Ureter (tissue), 1 donor: ENCODE measurements at regions not wholly inside any gene's neighbourhood (a gene's known extent, or its start where the extent isn't known, plus 50 kb on each side); places are given as distances from the start of the nearest gene placed in this dataset.
"Not testable (repeated sequence)": the region's sequence is repeated elsewhere in the genome, so short reads cannot be mapped to it uniquely, and the experiment has no call there.

Experiments used
- DNase-seq: peaks from one replicate; pipeline ENCODE4 v3.0.0-alpha.2; 2020; ENCODE audit warnings: low spot score
- donor health status: DM: yes; HTN: yes; CAD: no.

DNA sequence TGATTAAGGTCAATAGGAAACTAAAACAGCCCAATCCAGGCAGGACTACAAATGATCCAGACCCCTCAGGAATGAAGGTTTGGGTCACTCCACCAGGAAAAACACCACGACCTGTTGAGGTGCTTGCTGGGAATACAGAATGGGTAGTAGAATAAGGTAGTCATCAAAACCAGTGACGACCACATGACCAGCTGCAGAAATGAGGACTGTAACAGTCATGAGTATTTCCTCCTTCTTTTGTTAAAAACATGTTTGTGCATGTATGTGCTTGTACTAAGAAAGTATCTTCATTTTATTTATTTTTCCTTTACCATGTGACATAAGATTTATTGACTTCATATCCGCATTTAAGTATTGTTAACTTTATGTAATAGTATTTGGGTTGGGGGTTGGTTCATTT, 603.5 kb upstream of the NR3C2 start:
- no peak for DNase-seq

DNA sequence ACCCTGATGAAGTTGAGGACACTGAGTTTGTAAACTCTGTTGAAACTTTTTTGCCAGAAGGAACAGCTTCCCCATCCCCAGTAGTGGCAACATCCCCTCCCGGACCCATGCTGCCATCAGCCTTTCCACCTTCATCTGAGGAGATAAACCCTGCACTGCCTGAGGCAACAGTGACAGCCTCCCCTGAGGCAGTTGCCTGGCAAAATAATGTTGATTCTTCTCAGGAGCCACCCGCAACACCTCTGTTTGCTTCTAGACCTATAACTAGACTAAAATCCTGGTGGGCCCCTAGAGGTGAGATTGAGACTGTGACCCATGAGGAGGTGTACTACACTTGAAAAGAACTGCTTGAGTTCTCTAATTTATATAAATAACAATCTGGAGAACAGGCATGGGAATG, 597.6 kb upstream of the NR3C2 start:
- DNase-seq: not testable (repeated sequence)

DNA sequence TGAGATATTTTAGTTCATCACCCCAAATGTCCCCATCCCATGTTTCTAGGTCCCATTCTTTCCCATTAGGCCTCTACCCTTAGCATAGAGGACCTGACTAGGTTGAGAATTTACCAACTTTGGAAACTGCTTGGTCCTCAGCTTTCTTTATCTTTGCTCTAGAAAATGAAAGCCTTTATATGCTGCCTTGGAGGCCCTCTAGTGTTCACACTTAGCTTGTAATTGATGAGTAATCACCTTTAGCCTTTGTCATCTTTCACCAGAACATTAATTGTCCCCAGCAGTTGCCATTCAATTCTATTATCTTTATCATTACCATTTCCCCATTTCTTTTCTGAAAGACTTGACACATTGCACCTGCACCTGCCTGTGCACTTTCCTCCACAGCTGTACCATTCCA, 589.2 kb upstream of the NR3C2 start:
- DNase-seq: no peak

DNA sequence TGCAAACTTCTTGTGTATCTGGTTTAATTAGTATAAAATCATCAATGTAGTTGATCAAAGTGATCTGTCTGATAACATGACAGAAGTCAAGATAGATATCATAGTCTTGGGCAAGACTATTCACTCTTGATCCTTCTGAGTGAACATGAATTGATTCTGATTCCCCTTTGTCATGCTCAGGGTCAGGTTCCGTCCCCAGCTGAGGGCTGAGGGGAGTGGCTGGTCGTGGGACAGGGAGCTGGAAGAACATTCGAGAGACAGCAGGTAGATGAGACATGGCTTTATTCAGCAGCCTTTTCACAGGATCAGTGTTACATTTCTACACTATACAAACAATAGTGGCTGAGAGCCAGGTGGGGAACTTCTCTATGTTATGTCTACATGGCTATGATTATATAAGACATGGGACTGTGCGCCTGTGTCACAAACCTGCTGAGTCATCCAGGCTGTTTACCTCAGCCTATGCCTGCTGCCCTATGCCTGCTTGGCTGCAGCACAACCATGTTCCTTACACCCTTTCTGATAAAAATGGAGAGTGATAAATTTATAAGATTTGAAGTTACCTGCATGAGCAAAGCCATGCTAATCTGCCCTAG, 586.9 kb upstream of the NR3C2 start:
- DNase-seq: no peak

- no peak for DNase-seq
Measured at GRCh38 chr4:149026696-149027095, 584.5 kb upstream of the NR3C2 start.

DNA sequence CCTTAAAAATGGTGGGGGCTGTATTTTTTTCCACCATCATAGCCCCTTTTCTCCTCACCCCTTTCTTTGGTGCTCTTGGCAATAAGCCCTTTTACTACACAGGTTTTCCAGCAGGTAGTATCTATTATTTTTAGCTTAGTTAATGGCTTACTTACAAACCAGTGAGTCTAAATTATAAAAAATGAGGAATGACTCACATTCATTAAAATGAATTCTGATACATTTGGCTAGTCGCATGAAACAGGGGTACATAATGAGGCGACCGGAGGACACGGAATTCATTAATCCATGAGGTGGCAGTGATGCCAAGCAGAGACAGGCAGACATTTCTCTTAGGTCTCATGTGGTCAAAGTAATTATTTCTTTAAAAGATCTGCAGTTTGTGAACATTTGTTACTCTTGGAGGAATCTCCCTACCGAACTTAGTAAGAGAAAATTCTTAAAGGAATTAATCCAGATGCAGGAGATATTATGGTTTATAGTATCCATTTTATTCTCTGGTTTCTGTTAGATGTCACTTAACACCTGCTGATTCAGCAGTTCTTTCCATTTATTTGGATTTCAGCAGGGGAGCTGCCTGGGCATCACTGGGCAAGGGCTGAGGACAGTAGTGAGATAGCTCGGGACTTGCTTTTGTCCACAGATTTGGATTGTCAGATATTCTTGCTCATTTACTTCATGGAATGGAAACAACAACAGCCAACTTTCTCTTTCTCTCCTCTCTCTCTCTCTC, 575.0 kb upstream of the NR3C2 start:
- DNase-seq: no peak

GRCh38 chr4:149009223-149009622, 567.0 kb upstream of the NR3C2 start:
- DNase-seq: no peak

GRCh38 chr4:149008415-149009025, 566.3 kb upstream of the NR3C2 start:
- DNase-seq: no peak

DNA sequence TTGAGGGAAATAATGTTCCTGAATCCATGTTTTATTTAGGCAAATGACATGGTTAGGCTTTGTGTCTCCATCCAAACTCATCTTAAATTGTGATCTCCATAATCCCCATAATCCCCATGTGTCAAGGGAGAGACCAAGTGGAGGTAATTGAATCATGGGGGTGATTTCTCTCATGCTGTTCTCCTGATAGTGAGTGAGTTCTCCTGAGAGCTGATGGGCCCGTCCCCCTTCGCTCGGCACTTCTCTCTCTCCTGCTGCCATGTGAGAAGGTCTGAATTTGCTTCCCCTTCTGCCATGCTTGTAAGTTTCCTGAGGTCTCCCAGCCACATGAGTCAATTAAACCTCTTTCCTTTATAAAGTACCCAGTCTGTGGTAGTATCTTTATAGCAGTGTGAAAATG, 563.0 kb upstream of the NR3C2 start:
- no peak for DNase-seq

DNA sequence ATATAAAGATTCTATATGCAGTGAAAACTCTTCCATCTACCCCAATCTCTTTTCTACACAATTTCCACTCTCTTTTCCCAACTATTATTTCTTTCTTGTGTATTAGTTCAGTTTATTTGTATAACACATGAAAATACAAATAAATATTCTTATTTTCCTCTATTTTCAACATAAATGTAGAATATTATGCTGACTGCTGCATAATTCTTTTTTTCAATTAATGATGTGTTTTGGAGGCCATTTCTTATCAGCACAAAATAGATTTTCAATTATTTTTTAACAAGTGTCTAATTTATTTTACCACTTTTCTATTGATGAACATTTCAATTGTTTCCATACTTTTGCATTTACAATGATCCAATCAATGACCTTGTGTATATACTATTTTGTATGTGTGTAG, 557.7 kb upstream of the NR3C2 start:
- no peak for DNase-seq

DNA sequence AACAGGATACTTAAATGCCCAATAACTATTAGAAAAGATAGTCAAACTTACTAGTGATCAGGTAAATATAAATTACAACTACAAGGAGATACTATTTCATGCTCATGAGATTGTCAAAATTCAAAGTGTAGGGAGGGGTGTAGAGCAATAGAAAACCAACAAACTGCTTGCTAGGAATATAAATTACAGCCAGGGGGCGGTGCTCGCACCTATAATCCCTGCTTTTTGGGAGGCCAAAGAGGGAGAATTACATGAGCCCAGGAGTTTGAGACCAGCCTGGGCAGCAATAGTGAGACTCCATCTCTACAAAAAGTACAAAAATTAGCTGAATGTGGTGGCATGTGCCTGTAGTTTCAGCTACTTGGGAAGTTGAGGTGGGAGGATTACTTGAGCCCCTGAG, 556.5 kb upstream of the NR3C2 start:
- no peak for DNase-seq

DNA sequence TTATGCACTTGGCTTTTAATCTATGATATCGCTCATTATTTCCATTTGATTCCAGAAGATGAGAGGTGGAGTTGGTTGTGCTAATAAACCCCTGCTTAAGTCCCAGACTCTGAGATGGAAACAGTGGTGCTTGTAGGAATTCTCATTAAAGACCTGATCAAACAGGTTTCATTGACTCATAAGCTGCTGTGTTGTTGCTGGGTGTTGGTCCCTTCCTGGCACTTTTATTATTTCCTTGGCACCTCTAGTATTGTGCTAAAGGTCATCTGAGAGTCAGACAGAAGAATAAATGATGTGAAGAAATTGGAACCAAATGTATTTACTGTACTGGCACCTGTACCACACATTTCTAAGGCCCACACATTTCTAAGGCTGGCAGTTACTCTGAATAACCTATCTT, 544.7 kb upstream of the NR3C2 start:
- DNase-seq: no peak

GRCh38 chr4:148984951-148985350, 542.7 kb upstream of the NR3C2 start:
- DNase-seq: no peak

DNA sequence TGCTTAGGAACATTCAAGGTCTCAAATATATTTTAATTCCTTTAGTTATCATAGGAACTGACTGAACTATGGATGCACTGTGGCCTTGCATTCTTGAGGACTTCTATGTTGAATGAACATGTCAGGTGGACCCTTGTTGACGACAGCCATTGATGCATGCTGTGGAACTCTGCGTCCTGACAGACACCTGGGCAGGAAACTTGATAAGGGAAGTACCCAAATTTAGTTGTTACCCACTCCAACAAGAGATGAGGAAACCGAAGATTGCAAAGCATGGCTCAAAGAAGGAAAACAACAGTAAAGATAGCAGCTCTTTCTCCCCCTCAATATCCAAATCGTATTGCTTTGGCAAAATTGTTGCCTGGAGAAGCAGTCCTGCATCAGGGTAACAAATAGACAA, 540.0 kb upstream of the NR3C2 start:
- DNase-seq: no peak

DNA sequence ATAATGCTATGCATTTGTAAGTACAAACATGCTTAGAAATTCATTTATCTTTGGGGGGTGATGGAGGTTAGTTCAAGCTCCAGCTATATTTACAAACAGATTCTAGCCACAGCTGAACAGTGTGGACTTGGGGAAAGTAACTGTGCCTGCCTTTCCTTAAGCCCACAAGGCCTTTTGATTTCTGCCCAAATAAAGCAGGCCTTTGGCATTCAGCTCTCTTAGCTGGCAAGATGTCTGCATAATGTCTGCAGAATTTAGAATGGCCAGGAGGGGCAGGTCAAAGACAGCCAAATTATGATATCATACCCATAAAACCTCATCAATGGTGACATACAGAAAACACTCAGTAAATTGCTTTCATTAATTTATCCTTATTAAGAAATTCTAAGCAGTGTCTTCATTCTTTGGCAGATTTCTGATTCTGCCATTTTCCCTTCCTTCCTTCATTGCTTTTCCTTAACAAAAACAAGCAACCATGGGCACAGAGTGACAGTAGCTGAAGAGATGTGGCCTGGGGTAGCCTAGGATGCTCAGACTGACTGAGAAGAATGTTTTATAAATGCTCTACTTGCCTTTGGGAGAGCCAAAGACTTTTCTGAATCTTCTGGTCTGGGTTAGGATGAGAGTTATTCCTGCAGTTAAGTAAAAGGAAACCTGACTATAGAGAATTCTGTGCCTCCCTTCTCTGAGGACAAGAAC, 538.7 kb upstream of the NR3C2 start:
- peak; percentile 55 for DNase-seq

- no peak for DNase-seq
Measured at GRCh38 chr4:148978301-148978700, 536.1 kb upstream of the NR3C2 start.

DNA sequence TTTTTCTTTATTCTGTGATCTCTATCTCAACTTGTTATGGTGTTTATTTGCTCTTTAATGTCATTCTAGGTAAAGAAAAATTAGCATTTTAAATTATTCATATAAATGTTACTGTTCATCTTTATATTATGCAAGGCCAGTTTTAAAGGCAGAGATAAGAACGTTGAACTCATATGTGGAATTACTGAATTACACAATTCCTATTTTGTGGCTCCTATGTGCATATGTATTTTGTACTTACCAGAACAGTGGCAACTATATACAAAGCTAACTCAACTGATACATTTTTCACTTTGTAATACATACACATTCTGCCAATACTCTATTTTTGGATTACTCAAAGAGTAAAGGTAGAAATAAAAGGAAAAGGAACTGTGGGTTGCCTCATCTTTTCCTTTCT, 533.2 kb upstream of the NR3C2 start:
- no peak for DNase-seq

GRCh38 chr4:148965080-148965479, 522.9 kb upstream of the NR3C2 start:
- DNase-seq: no peak

- no peak for DNase-seq
Measured at GRCh38 chr4:148964456-148964855, 522.2 kb upstream of the NR3C2 start.

DNA sequence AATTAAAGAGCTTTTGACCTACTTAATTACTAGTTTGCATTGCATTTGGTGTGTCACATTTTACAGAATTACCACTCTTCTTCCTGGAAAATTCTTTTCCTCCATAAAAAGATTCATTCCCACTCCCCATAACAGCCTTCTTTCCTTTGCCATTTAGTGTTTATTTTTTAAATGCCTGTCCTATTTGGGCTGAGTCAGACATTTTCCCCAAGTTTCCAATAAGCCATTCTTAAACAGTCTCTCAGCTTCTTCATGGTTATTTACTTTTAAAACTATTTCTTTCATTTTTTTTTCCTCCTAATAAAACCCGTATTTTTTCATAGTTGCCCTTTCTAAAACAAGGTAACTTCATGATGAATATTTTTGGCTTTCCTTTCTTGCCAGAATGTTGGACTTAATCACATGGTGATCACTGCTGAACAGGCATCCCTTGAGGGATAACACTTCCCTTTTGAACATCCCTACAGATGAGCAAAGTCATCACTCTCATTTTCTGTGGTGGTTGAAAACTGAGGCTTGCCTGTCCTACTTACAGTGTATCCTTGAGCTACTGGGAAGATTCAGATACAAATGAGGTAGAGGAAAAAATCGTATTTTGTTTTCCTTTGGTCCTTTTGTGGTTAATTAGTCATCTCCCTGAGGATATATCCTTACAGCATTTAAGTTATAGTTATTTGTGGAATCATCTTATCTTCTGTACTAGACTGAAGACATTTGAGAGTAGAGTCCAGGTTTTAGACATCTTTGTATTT, 520.5 kb upstream of the NR3C2 start:
- no peak for DNase-seq

DNA sequence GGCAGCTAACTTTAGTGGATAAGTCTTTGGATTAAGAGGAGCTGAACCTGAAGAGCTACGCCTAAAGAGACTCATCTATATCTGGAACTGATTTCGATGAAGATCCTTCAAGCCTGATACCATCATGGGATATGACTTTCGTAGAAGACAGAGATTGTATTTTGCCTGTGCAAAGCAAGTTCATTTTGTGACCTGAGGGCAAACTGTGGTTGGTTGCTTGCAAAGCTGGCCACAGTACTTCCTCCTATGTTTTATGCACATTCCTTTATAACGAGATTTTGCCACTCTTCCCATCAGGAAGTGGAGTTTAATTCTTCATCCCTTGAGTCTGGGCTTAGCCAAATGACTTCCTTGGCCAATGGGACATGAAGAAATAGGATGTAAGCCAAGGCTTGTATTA, 519.3 kb upstream of the NR3C2 start:
- DNase-seq: no peak

- DNase-seq: no peak
Measured at GRCh38 chr4:148958317-148958716, 516.1 kb upstream of the NR3C2 start.
